ENCODE measurements at regions not wholly inside any gene's neighbourhood (a gene's known extent, or its start where the extent isn't known, plus 50 kb on each side); places are given as distances from the start of the nearest gene placed in this dataset.

DNA sequence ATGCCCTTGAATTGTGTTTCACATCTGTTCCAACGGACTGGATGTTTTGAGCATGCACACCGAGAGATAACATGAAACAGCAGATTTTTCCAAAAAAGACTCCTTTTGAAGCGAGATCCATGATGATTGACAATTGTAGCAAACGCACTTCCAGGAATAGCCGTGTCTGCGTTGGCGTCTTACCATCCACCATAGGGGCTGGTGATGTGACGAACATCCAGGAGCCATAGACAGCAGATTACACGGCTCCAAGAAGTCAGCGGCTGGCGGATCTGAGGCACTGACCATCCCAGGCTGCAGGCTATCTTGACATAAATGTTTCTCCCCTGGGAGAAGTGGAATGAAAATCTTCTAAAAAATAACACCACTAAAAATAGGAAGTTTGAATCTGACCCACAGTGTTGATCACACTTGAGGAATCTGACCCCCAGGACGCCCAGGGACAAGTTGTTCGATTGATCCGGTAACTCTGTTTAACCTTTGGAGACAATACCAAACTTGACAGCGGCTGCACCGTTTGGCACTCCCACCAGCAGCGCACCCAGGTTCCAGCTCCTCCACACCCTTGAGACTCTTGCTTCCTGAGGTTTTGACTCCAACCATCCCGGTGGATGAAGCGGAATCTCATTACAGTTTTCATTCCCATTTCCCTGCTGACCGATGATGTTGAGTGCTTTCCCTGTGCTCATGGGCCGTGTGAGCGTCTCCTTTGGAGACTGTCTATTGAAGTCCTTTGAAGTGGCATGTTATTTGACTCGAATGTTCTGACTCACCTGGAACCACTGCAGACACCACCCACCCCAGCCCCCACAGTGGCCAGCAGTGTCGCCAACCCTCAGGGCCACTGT lies 140.0 kb upstream of the GPC1 start:
- no peak overlapping the region for H3K27ac ChIP-seq (ENCODE audit: insufficient read depth in 1 of 2, low read depth in 1 of 2, low read length in 2 of 2, poor library complexity in 1 of 2, severe bottlenecking in 2 of 2)
- H3K4me3 ChIP-seq (ENCODE audit: control insufficient read depth in 1 of 7, extremely low read depth in 1 of 7, insufficient read depth in 4 of 7, low read depth in 2 of 7, low read length in 6 of 7), result no peak overlapping the region
- ChIA-PET CTCF (no interaction called here), POLR2A (no interaction called here)
- WGBS (ENCODE audit: insufficient coverage), result 93% methylated on average over 20 of the region's 24 CpGs
- H3K36me3 ChIP-seq (ENCODE audit: control insufficient read depth in 4 of 4, insufficient read depth in 4 of 4, low read length in 3 of 4), result no peaks in the 10 kb centered on the region
- H3K27me3 ChIP-seq (replicated peaks in 2 of 5; ENCODE audit: control insufficient read depth in 4 of 5, insufficient read depth in 5 of 5, low read length in 4 of 5), result peaks cover 0 to 3% (median 0%) of the 10 kb centered on the region in 5 experiments
- H3K9me3 ChIP-seq (ENCODE audit: control extremely low read depth in 1 of 5, control insufficient read depth in 4 of 5, insufficient read depth in 2 of 5, low read depth in 1 of 5, low read length in 4 of 5), result no peaks in the 10 kb centered on the region
- no peak for DNase-seq
- H3K4me1 ChIP-seq (ENCODE audit: control extremely low read depth in 1 of 4, control insufficient read depth in 4 of 4, insufficient read depth in 4 of 4, low read length in 3 of 4), result no peaks in the 10 kb centered on the region

DNA sequence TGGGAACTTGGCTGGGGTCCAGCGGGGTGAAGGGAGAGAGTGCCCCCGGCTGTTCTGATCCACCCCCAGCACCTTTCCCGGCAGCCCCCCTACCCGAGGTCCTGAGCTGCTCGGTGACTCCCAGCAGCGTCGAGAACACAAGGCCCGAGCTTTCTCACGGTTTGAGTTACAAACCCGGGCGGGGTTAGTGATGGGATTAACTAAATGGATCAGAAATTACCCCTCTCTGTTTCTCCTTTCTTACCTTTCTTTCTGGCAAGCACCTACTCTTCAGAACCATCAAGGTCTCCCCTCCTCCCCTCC lies 139.4 kb upstream of the GPC1 start:
- Histone ChIP-seq H3K27ac (ENCODE audit: insufficient read depth in 1 of 2, low read depth in 1 of 2, low read length in 2 of 2, poor library complexity in 1 of 2, severe bottlenecking in 2 of 2) (no peak overlapping the region), H3K9me3 (ENCODE audit: control extremely low read depth in 1 of 5, control insufficient read depth in 4 of 5, insufficient read depth in 2 of 5, low read depth in 1 of 5, low read length in 4 of 5) (no peaks in the 10 kb centered on the region), H3K4me1 (ENCODE audit: control extremely low read depth in 1 of 4, control insufficient read depth in 4 of 4, insufficient read depth in 4 of 4, low read length in 3 of 4) (no peaks in the 10 kb centered on the region), H3K4me3 (ENCODE audit: control insufficient read depth in 1 of 7, extremely low read depth in 1 of 7, insufficient read depth in 4 of 7, low read depth in 2 of 7, low read length in 6 of 7) (no peak overlapping the region), H3K36me3 (ENCODE audit: control insufficient read depth in 4 of 4, insufficient read depth in 4 of 4, low read length in 3 of 4) (no peaks in the 10 kb centered on the region), H3K27me3 (replicated peaks in 2 of 5; ENCODE audit: control insufficient read depth in 4 of 5, insufficient read depth in 5 of 5, low read length in 4 of 5) (peaks cover 0 to 9% (median 0%) of the 10 kb centered on the region in 5 experiments)
- DNase-seq, result no peak
- 91% methylated on average over 11 of the region's 11 CpGs for WGBS (ENCODE audit: insufficient coverage)
- CTCF ChIA-PET, result no interaction called here
- POLR2A ChIA-PET, result no interaction called here

DNA sequence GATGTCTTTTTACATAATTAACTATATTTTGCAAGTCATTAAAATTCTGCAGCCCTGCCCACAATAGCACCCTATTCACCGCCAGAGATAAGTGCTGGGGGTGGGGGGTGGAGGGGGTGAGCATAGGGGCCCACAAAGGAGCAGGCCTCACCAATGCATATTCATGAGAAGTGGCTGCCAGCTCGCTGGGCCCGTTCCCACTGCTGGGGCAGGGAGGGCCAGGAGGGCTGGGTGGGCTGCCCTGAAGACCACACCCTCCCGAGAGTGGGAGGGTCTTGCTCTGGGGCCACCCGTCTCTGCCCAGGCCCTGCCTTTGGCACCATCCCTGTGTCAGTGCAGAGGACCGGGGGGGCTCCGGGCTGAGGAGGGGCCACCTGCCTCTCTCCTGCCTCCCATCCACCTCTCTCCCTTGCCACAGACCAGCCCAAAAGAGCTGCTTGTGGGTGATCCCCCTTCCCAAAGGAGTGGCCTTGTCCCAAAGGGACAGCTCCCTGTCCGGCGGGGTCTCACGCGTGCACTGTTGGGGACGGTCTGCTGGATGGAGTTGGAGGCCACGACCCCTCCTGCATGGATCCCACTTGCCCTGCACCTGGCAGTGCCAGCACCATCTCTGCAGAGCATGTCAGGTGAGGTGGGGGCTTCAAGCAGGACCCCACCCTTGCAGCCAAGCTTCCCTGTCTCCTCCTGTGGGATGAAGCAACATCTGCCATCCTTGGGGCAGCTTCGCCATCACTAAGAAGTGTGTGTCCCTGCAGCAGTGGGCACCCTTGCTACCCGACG lies 138.8 kb upstream of the GPC1 start:
- WGBS (ENCODE audit: insufficient coverage), result 84% methylated on average over 13 of the region's 16 CpGs
- H3K27me3 ChIP-seq (replicated peaks in 2 of 5; ENCODE audit: control insufficient read depth in 4 of 5, insufficient read depth in 5 of 5, low read length in 4 of 5), result peaks cover 0 to 14% (median 0%) of the 10 kb centered on the region in 5 experiments
- ChIA-PET CTCF (no interaction called here), POLR2A (no interaction called here)
- no peak overlapping the region for H3K27ac ChIP-seq (ENCODE audit: insufficient read depth in 1 of 2, low read depth in 1 of 2, low read length in 2 of 2, poor library complexity in 1 of 2, severe bottlenecking in 2 of 2)
- H3K4me1 ChIP-seq (ENCODE audit: control extremely low read depth in 1 of 4, control insufficient read depth in 4 of 4, insufficient read depth in 4 of 4, low read length in 3 of 4), result no peaks in the 10 kb centered on the region
- H3K36me3 ChIP-seq (ENCODE audit: control insufficient read depth in 4 of 4, insufficient read depth in 4 of 4, low read length in 3 of 4), result no peaks in the 10 kb centered on the region
- DNase-seq, result no peak
- H3K9me3 ChIP-seq (ENCODE audit: control extremely low read depth in 1 of 5, control insufficient read depth in 4 of 5, insufficient read depth in 2 of 5, low read depth in 1 of 5, low read length in 4 of 5), result no peaks in the 10 kb centered on the region
- no peak overlapping the region for H3K4me3 ChIP-seq (ENCODE audit: control insufficient read depth in 1 of 7, extremely low read depth in 1 of 7, insufficient read depth in 4 of 7, low read depth in 2 of 7, low read length in 6 of 7)

DNA sequence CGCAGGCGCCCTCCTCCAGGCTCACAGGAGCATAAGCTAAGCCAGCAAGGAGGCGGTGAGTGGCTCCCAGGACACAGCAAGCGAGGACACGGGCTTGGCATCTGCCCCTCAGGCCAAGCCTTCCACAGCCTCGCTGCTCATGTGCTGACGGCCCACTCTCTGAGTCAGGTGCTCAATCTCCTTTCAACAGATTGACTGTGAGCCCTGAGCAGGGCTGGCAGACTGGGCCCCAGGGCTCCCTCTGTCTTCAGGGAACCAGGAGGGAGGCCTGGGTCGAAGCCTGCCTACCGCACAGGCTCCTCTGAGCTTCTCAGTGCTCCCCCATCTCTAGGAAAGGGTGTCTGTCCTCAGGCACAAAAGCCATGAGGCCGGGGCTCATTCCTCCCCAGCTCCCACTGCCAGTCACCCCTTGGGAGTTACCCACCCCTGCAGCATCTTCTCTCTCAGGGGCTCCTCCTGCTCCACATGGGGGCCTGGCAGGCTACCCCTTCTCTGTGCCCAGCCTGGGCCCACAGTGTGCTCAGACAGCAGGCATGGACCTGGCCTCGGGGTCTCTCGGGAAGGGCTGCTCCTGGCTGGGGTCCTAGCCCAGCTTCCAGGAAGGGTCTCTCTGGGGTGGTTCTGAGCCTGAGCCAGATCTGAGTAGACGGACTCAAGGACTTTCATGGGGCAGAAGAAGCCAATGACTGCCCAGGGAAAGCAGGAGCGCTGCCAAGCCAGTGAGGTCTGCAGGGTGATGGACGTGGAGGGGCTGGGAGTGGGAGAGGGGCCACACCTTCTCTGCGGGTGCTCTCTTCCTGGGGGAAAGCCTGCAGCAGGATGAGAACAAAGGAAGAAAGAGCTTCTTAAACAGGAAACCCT lies 138.0 kb upstream of the GPC1 start:
- Histone ChIP-seq H3K27me3 (replicated peaks in 2 of 5; ENCODE audit: control insufficient read depth in 4 of 5, insufficient read depth in 5 of 5, low read length in 4 of 5) (peaks cover 0 to 19% (median 4%) of the 10 kb centered on the region in 5 experiments), H3K4me3 (ENCODE audit: control insufficient read depth in 1 of 7, extremely low read depth in 1 of 7, insufficient read depth in 4 of 7, low read depth in 2 of 7, low read length in 6 of 7) (no peak overlapping the region), H3K4me1 (ENCODE audit: control extremely low read depth in 1 of 4, control insufficient read depth in 4 of 4, insufficient read depth in 4 of 4, low read length in 3 of 4) (no peaks in the 10 kb centered on the region), H3K36me3 (ENCODE audit: control insufficient read depth in 4 of 4, insufficient read depth in 4 of 4, low read length in 3 of 4) (no peaks in the 10 kb centered on the region), H3K9me3 (ENCODE audit: control extremely low read depth in 1 of 5, control insufficient read depth in 4 of 5, insufficient read depth in 2 of 5, low read depth in 1 of 5, low read length in 4 of 5) (no peaks in the 10 kb centered on the region), H3K27ac (ENCODE audit: insufficient read depth in 1 of 2, low read depth in 1 of 2, low read length in 2 of 2, poor library complexity in 1 of 2, severe bottlenecking in 2 of 2) (no peak overlapping the region)
- ChIA-PET CTCF (no interaction called here), POLR2A (no interaction called here)
- WGBS (ENCODE audit: insufficient coverage), result 88% methylated on average over 12 of the region's 16 CpGs
- no peak for DNase-seq

DNA sequence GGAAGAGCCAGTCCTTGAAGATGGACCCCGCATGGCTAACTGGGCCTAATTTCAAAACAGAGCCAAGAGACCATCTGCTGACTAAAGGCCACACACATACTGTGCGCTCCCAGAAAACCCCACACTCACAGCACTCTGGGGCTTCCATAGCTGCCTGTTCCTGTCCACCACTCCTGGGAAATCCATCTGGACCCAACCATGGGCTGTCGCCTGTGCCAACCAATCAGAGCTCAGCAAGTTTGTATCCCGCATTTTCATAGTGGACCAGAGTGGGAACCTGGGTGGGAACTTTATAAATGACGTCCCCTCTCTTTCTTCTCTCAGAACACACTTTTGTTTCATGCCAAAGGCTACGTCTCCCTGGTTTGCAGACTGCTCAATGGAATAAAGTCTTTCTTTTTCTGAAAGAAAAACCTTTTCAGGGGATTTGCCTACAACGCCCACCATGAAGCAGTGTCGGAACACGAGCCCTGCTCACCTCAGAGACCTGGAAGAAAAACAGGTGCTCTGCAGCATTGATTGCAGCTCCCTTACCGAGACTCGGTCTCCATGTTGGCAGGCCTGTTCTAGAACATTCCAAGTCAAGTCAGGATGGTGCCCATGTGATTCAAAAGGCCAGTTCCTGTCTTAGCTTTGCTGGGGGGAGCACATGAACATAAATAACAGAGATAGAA lies 137.2 kb upstream of the GPC1 start:
- Histone ChIP-seq H3K9me3 (ENCODE audit: control extremely low read depth in 1 of 5, control insufficient read depth in 4 of 5, insufficient read depth in 2 of 5, low read depth in 1 of 5, low read length in 4 of 5) (no peaks in the 10 kb centered on the region), H3K4me1 (ENCODE audit: control extremely low read depth in 1 of 4, control insufficient read depth in 4 of 4, insufficient read depth in 4 of 4, low read length in 3 of 4) (no peaks in the 10 kb centered on the region), H3K27ac (ENCODE audit: insufficient read depth in 1 of 2, low read depth in 1 of 2, low read length in 2 of 2, poor library complexity in 1 of 2, severe bottlenecking in 2 of 2) (no peak overlapping the region), H3K4me3 (ENCODE audit: control insufficient read depth in 1 of 7, extremely low read depth in 1 of 7, insufficient read depth in 4 of 7, low read depth in 2 of 7, low read length in 6 of 7) (no peak overlapping the region), H3K27me3 (replicated peaks in 2 of 5; ENCODE audit: control insufficient read depth in 4 of 5, insufficient read depth in 5 of 5, low read length in 4 of 5) (peaks cover 0 to 23% (median 2%) of the 10 kb centered on the region in 5 experiments), H3K36me3 (ENCODE audit: control insufficient read depth in 4 of 4, insufficient read depth in 4 of 4, low read length in 3 of 4) (no peaks in the 10 kb centered on the region)
- ChIA-PET POLR2A (no interaction called here), CTCF (no interaction called here)
- DNase-seq, result no peak
- WGBS (ENCODE audit: insufficient coverage), result 98% methylated on average over 10 of the region's 11 CpGs

DNA sequence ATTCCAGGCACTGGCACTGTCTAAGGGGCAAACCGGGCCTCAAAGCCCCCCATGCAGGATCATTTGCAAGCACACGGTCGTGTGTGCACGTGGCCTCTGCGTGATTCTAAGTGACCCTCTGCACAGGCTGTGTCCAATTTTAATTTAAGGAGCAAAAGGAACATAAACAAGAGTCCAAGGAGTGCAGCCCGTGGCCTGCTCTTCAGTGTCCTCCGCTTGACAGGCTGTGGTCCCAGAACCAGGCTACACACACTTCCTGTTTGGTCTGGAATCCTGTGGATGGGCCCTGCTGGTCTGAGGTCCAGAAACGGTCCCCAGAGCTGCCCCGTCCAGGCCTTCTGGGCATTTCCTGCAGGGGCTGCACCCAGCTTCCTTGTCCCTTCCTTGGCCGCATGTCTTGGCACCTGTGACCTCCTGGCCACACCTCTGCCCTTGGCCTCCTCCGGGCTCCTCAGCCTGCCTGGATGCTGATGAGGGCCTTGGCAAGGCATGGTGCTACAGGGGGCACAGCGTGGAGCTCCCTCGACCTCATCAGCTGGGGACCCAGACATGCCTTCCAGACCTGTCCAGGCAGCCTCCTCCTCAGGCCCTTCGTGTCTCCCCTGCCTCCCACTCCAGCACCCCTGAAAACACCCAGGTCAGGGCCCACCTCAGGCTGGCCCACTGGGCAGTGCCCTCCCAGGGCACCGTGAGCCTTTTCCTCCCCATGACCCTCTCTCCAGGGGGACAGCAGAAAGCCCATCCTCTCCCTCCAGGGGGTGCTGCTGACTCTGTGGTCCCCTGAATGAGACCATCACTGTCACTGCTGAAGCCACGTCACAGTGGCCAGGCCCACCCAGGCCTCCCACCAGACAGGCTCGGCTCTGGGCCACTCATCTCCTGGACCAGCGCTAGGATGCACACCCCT lies 136.4 kb upstream of the GPC1 start:
- CTCF ChIA-PET, result interaction anchor here (1.0 kb wide), 1 partner anchor 67 kb away, joined by 3 read pairs; no protein-coding TSS in a partner anchor
- no peaks in the 10 kb centered on the region for H3K9me3 ChIP-seq (ENCODE audit: control extremely low read depth in 1 of 5, control insufficient read depth in 4 of 5, insufficient read depth in 2 of 5, low read depth in 1 of 5, low read length in 4 of 5)
- WGBS (ENCODE audit: insufficient coverage), result 85% methylated on average over 15 of the region's 18 CpGs
- POLR2A ChIA-PET, result no interaction called here
- H3K27me3 ChIP-seq (replicated peaks in 2 of 5; ENCODE audit: control insufficient read depth in 4 of 5, insufficient read depth in 5 of 5, low read length in 4 of 5), result peaks cover 0 to 31% (median 5%) of the 10 kb centered on the region in 5 experiments
- H3K4me1 ChIP-seq (ENCODE audit: control extremely low read depth in 1 of 4, control insufficient read depth in 4 of 4, insufficient read depth in 4 of 4, low read length in 3 of 4), result no peaks in the 10 kb centered on the region
- no peak for DNase-seq
- H3K27ac ChIP-seq (ENCODE audit: insufficient read depth in 1 of 2, low read depth in 1 of 2, low read length in 2 of 2, poor library complexity in 1 of 2, severe bottlenecking in 2 of 2), result no peak overlapping the region
- no peak overlapping the region for H3K4me3 ChIP-seq (ENCODE audit: control insufficient read depth in 1 of 7, extremely low read depth in 1 of 7, insufficient read depth in 4 of 7, low read depth in 2 of 7, low read length in 6 of 7)
- H3K36me3 ChIP-seq (ENCODE audit: control insufficient read depth in 4 of 4, insufficient read depth in 4 of 4, low read length in 3 of 4), result no peaks in the 10 kb centered on the region

Measured in common myeloid progenitor, CD34-positive (primary cell).